Brain microvascular endothelial cell (primary cell): ENCODE measurements at regions not wholly inside any gene's neighbourhood (a gene's known extent, or its start where the extent isn't known, plus 50 kb on each side); places are given as distances from the start of the nearest gene placed in this dataset.

Experiments used
- DNase-seq: peaks from one replicate; pipeline ENCODE4 v3.0.0-alpha.2; 2020
- H3K27ac ChIP-seq: fragments of 250-450 bp; sonication (Bioruptor Pico); 2 replicates; pipeline ENCODE4 v1.5.1; 2020; ENCODE audit warnings: mild to moderate bottlenecking, moderate library complexity
- H3K27me3 ChIP-seq: fragments of 250-450 bp; sonication (Bioruptor Pico); replicated peaks from 2 replicates; pipeline ENCODE4 v1.5.1; 2020; ENCODE audit warnings: mild to moderate bottlenecking
- H3K36me3 ChIP-seq: fragments of 250-450 bp; sonication (Bioruptor Pico); replicated peaks from 2 replicates; pipeline ENCODE4 v1.5.1; 2020; ENCODE audit warnings: mild to moderate bottlenecking
- H3K4me3 ChIP-seq: 2 replicates; pipeline ENCODE4 v1.5.1; 2011; ENCODE audit warnings: low read depth, mild to moderate bottlenecking, control low read depth, low read length, moderate library complexity
- in situ Hi-C: cut with HindIII; loops from 2 replicates; pipeline ENCODE4 v1.10.0; 2017; ENCODE audit warnings: low sequenced_read_pairs, low pct_ligation_motif_present
- TF ChIP-seq, protein P1 (sequence below): IDR thresholded peaks from 2 replicates; pipeline ENCODE4 v1.5.1; 2011; ENCODE audit warnings: low read depth, mild to moderate bottlenecking, moderate library complexity, low read length, control low read depth, inconsistent platforms; ENCODE audit errors: missing control alignments

DNA sequence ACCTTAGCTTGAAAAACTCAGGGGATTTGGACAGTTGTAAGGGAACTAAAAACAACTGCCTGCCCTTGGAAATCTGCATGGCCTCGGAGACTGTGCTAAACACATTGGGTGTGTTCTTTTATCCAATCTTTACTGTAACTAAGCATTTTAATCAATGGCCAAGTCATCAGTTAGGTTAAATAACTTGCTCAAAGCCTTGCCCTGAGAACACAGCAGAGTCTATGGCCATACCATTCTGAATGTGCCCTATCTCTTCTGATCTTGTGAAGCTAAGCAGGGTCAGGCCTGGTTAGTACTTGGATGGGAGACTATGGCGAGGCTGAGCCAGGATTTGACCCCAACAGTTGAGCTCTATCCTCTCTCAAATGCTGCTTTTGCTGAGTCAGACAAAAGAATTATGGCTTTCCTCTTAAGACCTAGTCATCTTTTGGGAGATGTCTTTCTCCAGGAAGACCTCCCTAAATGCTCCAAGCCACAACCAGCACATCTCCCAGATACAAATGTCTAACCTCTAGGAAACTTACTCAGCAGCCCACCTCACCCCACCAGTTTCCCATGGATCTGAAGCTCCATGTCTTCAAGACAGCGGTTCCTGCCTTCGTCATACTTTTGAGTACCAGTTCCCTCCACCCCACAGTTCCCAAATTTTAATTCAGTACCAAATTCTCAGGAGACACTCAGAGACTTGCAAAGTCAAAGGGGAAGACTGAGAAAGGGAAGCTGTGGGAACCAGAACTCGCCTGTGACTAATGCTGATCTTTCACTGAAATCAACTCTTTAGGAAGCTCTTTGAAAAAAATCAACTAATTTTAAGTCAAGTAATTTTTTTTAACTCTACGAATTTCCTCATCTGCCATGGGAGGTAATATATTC, 336.1 kb downstream of the MAF start:
- Histone ChIP-seq H3K27me3 (no peaks in the 10 kb centered on the region), H3K27ac (no peak overlapping the region), H3K36me3 (no peaks in the 10 kb centered on the region), H3K4me3 (no peak overlapping the region)
- in situ Hi-C loops: no loop called here
- no peak for DNase-seq
- TF ChIP-seq, protein P1, sequence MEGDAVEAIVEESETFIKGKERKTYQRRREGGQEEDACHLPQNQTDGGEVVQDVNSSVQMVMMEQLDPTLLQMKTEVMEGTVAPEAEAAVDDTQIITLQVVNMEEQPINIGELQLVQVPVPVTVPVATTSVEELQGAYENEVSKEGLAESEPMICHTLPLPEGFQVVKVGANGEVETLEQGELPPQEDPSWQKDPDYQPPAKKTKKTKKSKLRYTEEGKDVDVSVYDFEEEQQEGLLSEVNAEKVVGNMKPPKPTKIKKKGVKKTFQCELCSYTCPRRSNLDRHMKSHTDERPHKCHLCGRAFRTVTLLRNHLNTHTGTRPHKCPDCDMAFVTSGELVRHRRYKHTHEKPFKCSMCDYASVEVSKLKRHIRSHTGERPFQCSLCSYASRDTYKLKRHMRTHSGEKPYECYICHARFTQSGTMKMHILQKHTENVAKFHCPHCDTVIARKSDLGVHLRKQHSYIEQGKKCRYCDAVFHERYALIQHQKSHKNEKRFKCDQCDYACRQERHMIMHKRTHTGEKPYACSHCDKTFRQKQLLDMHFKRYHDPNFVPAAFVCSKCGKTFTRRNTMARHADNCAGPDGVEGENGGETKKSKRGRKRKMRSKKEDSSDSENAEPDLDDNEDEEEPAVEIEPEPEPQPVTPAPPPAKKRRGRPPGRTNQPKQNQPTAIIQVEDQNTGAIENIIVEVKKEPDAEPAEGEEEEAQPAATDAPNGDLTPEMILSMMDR: no peak

DNA sequence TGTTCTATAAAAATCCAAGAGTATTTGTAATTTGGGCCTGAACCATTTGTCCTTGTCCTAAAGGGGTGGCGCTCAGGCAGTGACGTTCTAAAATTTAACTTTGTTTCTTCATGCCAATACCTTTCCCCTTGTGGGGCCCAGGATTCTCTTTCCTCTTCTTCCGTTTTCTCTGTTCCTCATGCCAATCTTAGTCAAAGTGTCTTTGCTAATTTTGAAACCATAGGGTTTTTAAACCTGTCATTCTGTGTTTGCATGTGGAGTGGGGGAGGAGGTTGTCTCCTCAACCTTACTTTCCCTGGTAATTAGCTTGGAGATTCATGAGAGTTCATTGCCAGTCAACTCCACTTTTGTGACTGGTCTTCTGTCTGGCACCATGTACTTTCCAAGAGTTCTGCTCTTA, 337.1 kb downstream of the MAF start:
- no peak overlapping the region for H3K27ac ChIP-seq
- TF ChIP-seq, protein P1: no peak
- H3K4me3 ChIP-seq: no peak overlapping the region
- H3K36me3 ChIP-seq: no peaks in the 10 kb centered on the region
- H3K27me3 ChIP-seq: no peaks in the 10 kb centered on the region
- in situ Hi-C loops: no loop called here
- no peak for DNase-seq
